CD4-positive, alpha-beta memory T cell (primary cell): ENCODE measurements at regions not wholly inside any gene's neighbourhood (a gene's known extent, or its start where the extent isn't known, plus 50 kb on each side); places are given as distances from the start of the nearest gene placed in this dataset.

ENCODE experiments used
- CTCF ChIA-PET: fragments of 350-600 bp; sonication (Branson Sonifier 250); formaldehyde crosslinking; loops from one replicate; lab custom pipeline; 2021; ENCODE audit warnings: inconsistent platforms; ENCODE audit not compliant: partially characterized antibody; lab: Charles Lee
- POLR2A ChIA-PET: fragments of 350-600 bp; sonication (Branson Sonifier 250); formaldehyde crosslinking; loops from one replicate; lab custom pipeline; 2021; ENCODE audit not compliant: partially characterized antibody; lab: Charles Lee
- DNase-seq, 5 donors: peaks; one replicate each; pipeline versions ENCODE4 v3.0.0 to v3.0.0-alpha.2; 2020 to 2022; ENCODE audit warnings: mixed read lengths in 1 of 5
- H3K27ac ChIP-seq: one replicate; pipeline ENCODE4 v1.7.0; 2013; ENCODE audit warnings: low read depth, low read length
- H3K27me3 ChIP-seq: 2 replicates; pipeline ENCODE4 v1.7.0; 2013; ENCODE audit warnings: mild to moderate bottlenecking, low read length, moderate library complexity; ENCODE audit not compliant: insufficient read depth
- H3K36me3 ChIP-seq: 2 replicates; pipeline ENCODE4 v1.7.0; 2013; ENCODE audit warnings: mild to moderate bottlenecking, low read length, moderate library complexity; ENCODE audit not compliant: insufficient read depth
- H3K4me1 ChIP-seq: 2 replicates; pipeline ENCODE4 v1.7.0; 2013; ENCODE audit warnings: mild to moderate bottlenecking, low read length, moderate library complexity; ENCODE audit not compliant: insufficient read depth
- H3K4me3 ChIP-seq, 2 donors: one replicate each; pipeline ENCODE4 v1.7.0; 2013; ENCODE audit warnings: low read length in 2 of 2, mild to moderate bottlenecking in 1 of 2
- H3K9me3 ChIP-seq, 2 donors: one replicate each; pipeline ENCODE4 v1.7.0; 2013; ENCODE audit warnings: low read length in 2 of 2, control low read depth in 1 of 2; ENCODE audit not compliant: control insufficient read depth in 1 of 2
- H3K27ac Mint-ChIP-seq, 7 donors: one replicate each; pipeline ENCODE4 v1.8.0; 2020 to 2021; ENCODE audit warnings: mixed read lengths in 7 of 7, mild to moderate bottlenecking in 6 of 7, inconsistent platforms in 3 of 7, moderate library complexity in 3 of 7
- H3K27me3 Mint-ChIP-seq, 2 donors: one replicate each; pipeline ENCODE4 v1.8.0; 2020 to 2021; ENCODE audit warnings: mixed read lengths in 2 of 2
- H3K36me3 Mint-ChIP-seq, 2 donors: one replicate each; pipeline ENCODE4 v1.8.0; 2020 to 2021; ENCODE audit warnings: mixed read lengths in 2 of 2, inconsistent platforms in 1 of 2, mild to moderate bottlenecking in 1 of 2
- H3K4me1 Mint-ChIP-seq, 4 donors: one replicate each; pipeline ENCODE4 v1.8.0; 2020 to 2021; ENCODE audit warnings: mixed read lengths in 4 of 4, mild to moderate bottlenecking in 1 of 4
- H3K4me3 Mint-ChIP-seq, 8 donors: one replicate each; pipeline ENCODE4 v1.8.0; 2020 to 2021; ENCODE audit warnings: mixed read lengths in 8 of 8, mild to moderate bottlenecking in 7 of 8, moderate library complexity in 6 of 8, inconsistent platforms in 3 of 8
- H3K9me3 Mint-ChIP-seq, 8 donors: one replicate each; pipeline ENCODE4 v1.8.0; 2020 to 2021; ENCODE audit warnings: mixed read lengths in 8 of 8, mild to moderate bottlenecking in 5 of 8, inconsistent platforms in 3 of 8, moderate library complexity in 1 of 8
- intact Hi-C: fragments of 100-400 bp; cut with micrococcal nuclease; formaldehyde crosslinking; loops from one replicate; pipeline ENCODE4 v1.15.1; 2023

- Histone ChIP-seq H3K36me3 (no peaks in the 10 kb centered on the region), H3K27ac (no peak overlapping the region), H3K4me3 (no peak overlapping the region), H3K9me3 (no peaks in the 10 kb centered on the region), H3K4me1 (no peaks in the 10 kb centered on the region), H3K27me3 (no peaks in the 10 kb centered on the region)
- no peaks in the 10 kb centered on the region for H3K27me3 Mint-ChIP-seq
- CTCF ChIA-PET: no interaction called here
- POLR2A ChIA-PET: no interaction called here
- no peaks in the 10 kb centered on the region for H3K9me3 Mint-ChIP-seq
- no peak overlapping the region for H3K27ac Mint-ChIP-seq
- intact Hi-C loops: no loop called here
- no peak for DNase-seq
- H3K36me3 Mint-ChIP-seq: no peaks in the 10 kb centered on the region
- no peak overlapping the region for H3K4me3 Mint-ChIP-seq
- H3K4me1 Mint-ChIP-seq: no peaks in the 10 kb centered on the region
Measured at GRCh38 chr6:163640641-163641040, 226.1 kb downstream of the QKI start.

- Mint-ChIP-seq H3K27ac (no peak overlapping the region), H3K4me1 (no peaks in the 10 kb centered on the region), H3K27me3 (peaks cover 0 to 5% of the 10 kb centered on the region in 2 donors), H3K36me3 (no peaks in the 10 kb centered on the region), H3K9me3 (peaks cover 0 to 2% (median 0%) of the 10 kb centered on the region in 8 donors), H3K4me3 (no peak overlapping the region)
- no peak for DNase-seq
- CTCF ChIA-PET: no interaction called here
- Histone ChIP-seq H3K36me3 (no peaks in the 10 kb centered on the region), H3K27me3 (no peaks in the 10 kb centered on the region), H3K4me3 (no peak overlapping the region), H3K4me1 (no peaks in the 10 kb centered on the region), H3K9me3 (no peaks in the 10 kb centered on the region), H3K27ac (no peak overlapping the region)
- POLR2A ChIA-PET: no interaction called here
- intact Hi-C loops: no loop called here
Measured at GRCh38 chr6:163637524-163637923, 223.0 kb downstream of the QKI start.

- ChIA-PET POLR2A (no interaction called here), CTCF (no interaction called here)
- no peaks in the 10 kb centered on the region for H3K4me1 Mint-ChIP-seq
- Histone ChIP-seq H3K4me3 (no peak overlapping the region), H3K27me3 (no peaks in the 10 kb centered on the region), H3K36me3 (no peaks in the 10 kb centered on the region), H3K4me1 (no peaks in the 10 kb centered on the region), H3K9me3 (no peaks in the 10 kb centered on the region), H3K27ac (no peak overlapping the region)
- H3K4me3 Mint-ChIP-seq: no peak overlapping the region
- H3K27me3 Mint-ChIP-seq: peaks cover 3 to 8% of the 10 kb centered on the region in 2 donors
- no peak overlapping the region for H3K27ac Mint-ChIP-seq
- no peak for DNase-seq
- H3K9me3 Mint-ChIP-seq: peaks cover 0 to 2% (median 0%) of the 10 kb centered on the region in 8 donors
- H3K36me3 Mint-ChIP-seq: no peaks in the 10 kb centered on the region
- intact Hi-C loops: no loop called here
Measured at GRCh38 chr6:163635731-163636364, 221.3 kb downstream of the QKI start.

- H3K27me3 Mint-ChIP-seq: peaks cover 3 to 8% of the 10 kb centered on the region in 2 donors
- Histone ChIP-seq H3K9me3 (no peaks in the 10 kb centered on the region), H3K4me3 (no peak overlapping the region), H3K27ac (no peak overlapping the region), H3K27me3 (no peaks in the 10 kb centered on the region), H3K36me3 (no peaks in the 10 kb centered on the region), H3K4me1 (no peaks in the 10 kb centered on the region)
- H3K36me3 Mint-ChIP-seq: no peaks in the 10 kb centered on the region
- H3K4me3 Mint-ChIP-seq: no peak overlapping the region
- H3K4me1 Mint-ChIP-seq: no peaks in the 10 kb centered on the region
- DNase-seq: no peak
- CTCF ChIA-PET: no interaction called here
- peaks cover 0 to 2% (median 0%) of the 10 kb centered on the region in 8 donors for H3K9me3 Mint-ChIP-seq
- POLR2A ChIA-PET: no interaction called here
- H3K27ac Mint-ChIP-seq: no peak overlapping the region
- intact Hi-C loops: no loop called here
Measured at GRCh38 chr6:163635315-163635714, 220.8 kb downstream of the QKI start.

- Mint-ChIP-seq H3K9me3 (peaks cover 0 to 2% (median 0%) of the 10 kb centered on the region in 8 donors), H3K4me3 (no peak overlapping the region), H3K27ac (no peak overlapping the region), H3K27me3 (peaks cover 8 to 9% of the 10 kb centered on the region in 2 donors), H3K4me1 (no peaks in the 10 kb centered on the region), H3K36me3 (no peaks in the 10 kb centered on the region)
- no peaks in the 10 kb centered on the region for H3K9me3 ChIP-seq
- no peak for DNase-seq
- H3K4me1 ChIP-seq: no peaks in the 10 kb centered on the region
- no peak overlapping the region for H3K27ac ChIP-seq
- POLR2A ChIA-PET: no interaction called here
- CTCF ChIA-PET: no interaction called here
- intact Hi-C loops: no loop called here
- H3K4me3 ChIP-seq: no peak overlapping the region
- H3K36me3 ChIP-seq: no peaks in the 10 kb centered on the region
- no peaks in the 10 kb centered on the region for H3K27me3 ChIP-seq
Measured at GRCh38 chr6:163634211-163635171, 220.0 kb downstream of the QKI start.

GRCh38 chr6:163630991-163631390, 216.5 kb downstream of the QKI start:
- Histone ChIP-seq H3K4me3 (no peak overlapping the region), H3K4me1 (no peaks in the 10 kb centered on the region), H3K9me3 (no peaks in the 10 kb centered on the region), H3K27ac (no peak overlapping the region), H3K36me3 (no peaks in the 10 kb centered on the region), H3K27me3 (no peaks in the 10 kb centered on the region)
- peaks cover 0 to 4% (median under 1%) of the 10 kb centered on the region in 8 donors for H3K9me3 Mint-ChIP-seq
- DNase-seq: no peak
- intact Hi-C loops: no loop called here
- H3K4me1 Mint-ChIP-seq: no peaks in the 10 kb centered on the region
- H3K27me3 Mint-ChIP-seq: peaks cover 8 to 12% of the 10 kb centered on the region in 2 donors
- H3K4me3 Mint-ChIP-seq: no peak overlapping the region
- no peak overlapping the region for H3K27ac Mint-ChIP-seq
- POLR2A ChIA-PET: no interaction called here
- H3K36me3 Mint-ChIP-seq: no peaks in the 10 kb centered on the region
- CTCF ChIA-PET: no interaction called here

- Histone ChIP-seq H3K4me1 (no peaks in the 10 kb centered on the region), H3K36me3 (no peaks in the 10 kb centered on the region), H3K27me3 (no peaks in the 10 kb centered on the region), H3K27ac (no peak overlapping the region), H3K4me3 (no peak overlapping the region), H3K9me3 (no peaks in the 10 kb centered on the region)
- intact Hi-C loops: no loop called here
- ChIA-PET CTCF (no interaction called here), POLR2A (no interaction called here)
- no peak overlapping the region for H3K27ac Mint-ChIP-seq
- H3K9me3 Mint-ChIP-seq: peaks cover 0 to 4% (median under 1%) of the 10 kb centered on the region in 8 donors
- no peak overlapping the region for H3K4me3 Mint-ChIP-seq
- H3K36me3 Mint-ChIP-seq: no peaks in the 10 kb centered on the region
- H3K4me1 Mint-ChIP-seq: no peaks in the 10 kb centered on the region
- peaks cover 7 to 12% of the 10 kb centered on the region in 2 donors for H3K27me3 Mint-ChIP-seq
- DNase-seq: no peak
Measured at GRCh38 chr6:163630572-163630971, 216.1 kb downstream of the QKI start.
